ENCODE measurements at regions not wholly inside any gene's neighbourhood (a gene's known extent, or its start where the extent isn't known, plus 50 kb on each side); places are given as distances from the start of the nearest gene placed in this dataset.

DNA sequence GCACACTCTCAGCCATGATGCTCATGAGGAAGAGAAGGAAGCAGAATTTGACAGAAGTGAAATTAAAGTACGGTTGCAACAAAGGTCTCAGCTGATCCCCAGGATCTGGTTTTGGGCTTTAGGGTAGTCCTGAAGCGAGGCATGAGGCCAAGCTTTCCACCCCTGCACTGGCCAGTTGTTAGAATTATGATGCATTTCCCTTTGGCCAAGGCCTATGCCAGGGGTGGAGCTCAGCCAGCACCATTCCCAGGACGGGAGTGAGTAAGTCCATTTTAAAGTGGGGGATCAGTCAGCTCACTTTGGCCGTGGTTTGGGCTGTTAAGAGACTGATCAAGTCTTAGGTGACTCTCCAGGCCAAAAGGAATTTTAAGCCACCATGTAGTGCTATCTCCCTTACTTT, 314.5 kb upstream of the MMADHC start:
- Histone ChIP-seq H3K9ac (ENCODE audit: insufficient read depth in 1 of 2, low read depth in 2 of 2, low read length in 2 of 2) (no peak overlapping the region), H3K9me3 (replicated peaks; ENCODE audit: control insufficient read depth, insufficient read depth, low read depth, low read length) (no peaks in the 10 kb centered on the region; the same call in 1 of the 2 replicates), H3K27ac (ENCODE audit: extremely low read depth, low read depth, low read length) (no peak overlapping the region), H3K27me3 (ENCODE audit: control insufficient read depth in 2 of 2, insufficient read depth in 2 of 2, low read length in 2 of 2) (no peaks in the 10 kb centered on the region), H4K20me1 (replicated peaks; ENCODE audit: control insufficient read depth, insufficient read depth, low read length) (no peaks in the 10 kb centered on the region), H3K79me2 (ENCODE audit: control insufficient read depth, insufficient read depth, low read length) (no peaks in the 10 kb centered on the region), H3K4me3 (no peak overlapping the region), H3K36me3 (ENCODE audit: control insufficient read depth, insufficient read depth, low read length) (no peaks in the 10 kb centered on the region), H2AFZ (ENCODE audit: low read depth, low read length) (no peak overlapping the region), H3K4me2 (ENCODE audit: insufficient read depth, low read length) (no peak overlapping the region), H3K9me1 (ENCODE audit: control insufficient read depth, insufficient read depth, low read length) (no peaks in the 10 kb centered on the region), H3K4me1 (replicated peaks in 1 of 2; ENCODE audit: control insufficient read depth in 2 of 2, insufficient read depth in 2 of 2, low read length in 2 of 2) (no peaks in the 10 kb centered on the region)
- WGBS (ENCODE audit: insufficient coverage, low coverage, missing lambda C conversion rate): 2% methylated on average over 4 of the region's 4 CpGs
- intact Hi-C loops (cut with micrococcal nuclease) (no loop called here), in situ Hi-C loops (cut with MboI) (no loop called here)
- DNase-seq (ENCODE audit: extremely low read depth in 1 of 4, low spot score in 3 of 4): no peak
- no TSS peak for BruUV-seq (replicated peaks)
- no peak for FAIRE-seq
- TF ChIP-seq CBX5 (IDR thresholded peaks at IDR 0.05; ENCODE audit: borderline replicate concordance, low read depth): no peak
- no peak for TF ChIP-seq ZSCAN29 (IDR thresholded peaks at IDR 0.05)
- TF ChIP-seq CBX8 (IDR thresholded peaks at IDR 0.05; ENCODE audit: borderline replicate concordance, extremely low read depth, low read depth, low read length, poor library complexity, severe bottlenecking): no peak
- TF ChIP-seq EP400 (IDR thresholded peaks at IDR 0.05): no peak
- TF ChIP-seq POLR2A (conservative IDR thresholded peaks at IDR 0.05): no peak
- TF ChIP-seq ZC3H11A (IDR thresholded peaks at IDR 0.05; ENCODE audit: low read depth, low read length): no peak
- no peak for TF ChIP-seq TFAP4 (CRISPR knock-in tag; IDR thresholded peaks at IDR 0.05; ENCODE audit: borderline replicate concordance)
- TF ChIP-seq TBP (optimal IDR thresholded peaks at IDR 0.05; ENCODE audit: low read depth, low read length): no peak
- TF ChIP-seq SNAPC5 (CRISPR knock-in tag; IDR thresholded peaks at IDR 0.05): no peak
- no peak for TF ChIP-seq POLR2G (IDR thresholded peaks at IDR 0.05; ENCODE audit: low read depth, low read length)
- TF ChIP-seq FOXP1 (CRISPR knock-in tag; IDR thresholded peaks at IDR 0.05): no peak
- TF ChIP-seq MAFF (IDR thresholded peaks at IDR 0.05; ENCODE audit: low read length): no peak
- no peak for TF ChIP-seq POLR2H (tag; IDR thresholded peaks at IDR 0.05; ENCODE audit: low read depth)
- TF ChIP-seq EP300 (IDR thresholded peaks at IDR 0.05; ENCODE audit: low read length): no peak
- TF ChIP-seq TEAD2 (tag; IDR thresholded peaks at IDR 0.05): no peak
- no peak for TF ChIP-seq ZC3H4 (CRISPR knock-in tag; IDR thresholded peaks at IDR 0.05; ENCODE audit: borderline replicate concordance)
- TF ChIP-seq ZNF23 (CRISPR knock-in tag; IDR thresholded peaks at IDR 0.05): no peak
- TF ChIP-seq, protein P1, sequence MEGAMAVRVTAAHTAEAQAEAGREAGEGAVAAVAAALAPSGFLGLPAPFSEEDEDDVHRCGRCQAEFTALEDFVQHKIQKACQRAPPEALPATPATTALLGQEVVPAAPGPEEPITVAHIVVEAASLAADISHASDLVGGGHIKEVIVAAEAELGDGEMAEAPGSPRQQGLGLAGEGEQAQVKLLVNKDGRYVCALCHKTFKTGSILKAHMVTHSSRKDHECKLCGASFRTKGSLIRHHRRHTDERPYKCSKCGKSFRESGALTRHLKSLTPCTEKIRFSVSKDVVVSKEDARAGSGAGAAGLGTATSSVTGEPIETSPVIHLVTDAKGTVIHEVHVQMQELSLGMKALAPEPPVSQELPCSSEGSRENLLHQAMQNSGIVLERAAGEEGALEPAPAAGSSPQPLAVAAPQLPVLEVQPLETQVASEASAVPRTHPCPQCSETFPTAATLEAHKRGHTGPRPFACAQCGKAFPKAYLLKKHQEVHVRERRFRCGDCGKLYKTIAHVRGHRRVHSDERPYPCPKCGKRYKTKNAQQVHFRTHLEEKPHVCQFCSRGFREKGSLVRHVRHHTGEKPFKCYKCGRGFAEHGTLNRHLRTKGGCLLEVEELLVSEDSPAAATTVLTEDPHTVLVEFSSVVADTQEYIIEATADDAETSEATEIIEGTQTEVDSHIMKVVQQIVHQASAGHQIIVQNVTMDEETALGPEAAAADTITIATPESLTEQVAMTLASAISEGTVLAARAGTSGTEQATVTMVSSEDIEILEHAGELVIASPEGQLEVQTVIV (CRISPR knock-in tag; IDR thresholded peaks at IDR 0.05; ENCODE audit: borderline replicate concordance): no peak
- POLR2A ChIA-PET: no interaction called here
- CTCF ChIA-PET (ENCODE audit: low intra/inter-chr PET ratio): no interaction called here
- ATAC-seq: no peak

Measured in K562 (cell line).